HG03521 (cell line): ENCODE measurements at regions not wholly inside any gene's neighbourhood (a gene's known extent, or its start where the extent isn't known, plus 50 kb on each side); places are given as distances from the start of the nearest gene placed in this dataset.

Source experiments
- ATAC-seq: cut with Tn5 transposase; IDR thresholded peaks from one replicate; pipeline ENCODE4 v1.9.1; 2021; ENCODE audit warnings: mild to moderate bottlenecking, moderate library complexity; ENCODE audit not compliant: unreplicated experiment

DNA sequence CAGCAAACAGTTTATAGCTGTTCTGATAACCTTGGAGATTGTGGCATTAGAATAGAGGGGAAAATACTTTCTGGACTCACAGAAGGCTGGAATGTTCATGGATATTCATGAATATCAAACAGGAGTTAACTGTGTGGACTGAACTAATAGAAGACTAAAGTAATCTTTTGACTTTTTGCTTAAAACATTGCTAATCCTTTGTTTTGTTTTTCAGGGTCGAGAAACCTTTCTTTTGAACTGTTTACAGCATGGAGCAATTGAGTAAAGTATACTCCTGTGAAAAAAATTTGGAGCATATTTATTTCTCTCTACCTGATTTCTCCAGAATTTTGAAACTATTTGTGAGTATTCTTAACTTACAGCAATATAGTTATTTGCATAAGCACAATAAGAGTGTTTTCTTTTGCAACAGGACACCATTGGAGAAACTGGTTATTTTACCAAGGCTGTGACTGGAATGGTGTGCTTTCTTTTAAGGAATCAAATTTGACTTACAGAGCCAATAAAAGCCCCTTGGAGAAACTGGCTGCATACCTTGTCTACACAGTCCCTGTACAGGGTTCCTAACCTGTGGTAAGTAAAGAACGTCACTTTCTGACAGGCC is 821.6 kb downstream of the TBC1D22A start:
- ATAC-seq: no peak

DNA sequence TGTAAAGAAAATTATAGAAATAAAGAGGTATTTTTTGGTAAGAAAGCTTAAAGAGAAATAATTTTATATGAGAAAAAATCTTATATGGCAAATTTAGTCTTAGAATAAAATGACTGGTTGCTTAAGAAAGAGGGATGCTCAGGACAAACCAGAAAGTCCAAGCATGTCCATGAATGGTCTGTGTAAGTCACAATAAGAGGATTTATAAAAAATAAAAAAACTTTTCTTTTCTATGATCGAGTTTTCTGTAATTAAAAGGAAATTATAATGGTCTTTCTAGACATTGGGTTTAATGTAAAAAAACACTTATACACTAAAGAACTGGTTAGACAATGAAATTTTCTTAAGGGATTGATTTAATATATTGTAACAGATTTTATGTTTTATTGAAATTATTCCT is 819.6 kb downstream of the TBC1D22A start:
- ATAC-seq: no peak

- ATAC-seq: no peak
Measured at GRCh38 chr22:47580121-47580520, 817.7 kb downstream of the TBC1D22A start.

DNA sequence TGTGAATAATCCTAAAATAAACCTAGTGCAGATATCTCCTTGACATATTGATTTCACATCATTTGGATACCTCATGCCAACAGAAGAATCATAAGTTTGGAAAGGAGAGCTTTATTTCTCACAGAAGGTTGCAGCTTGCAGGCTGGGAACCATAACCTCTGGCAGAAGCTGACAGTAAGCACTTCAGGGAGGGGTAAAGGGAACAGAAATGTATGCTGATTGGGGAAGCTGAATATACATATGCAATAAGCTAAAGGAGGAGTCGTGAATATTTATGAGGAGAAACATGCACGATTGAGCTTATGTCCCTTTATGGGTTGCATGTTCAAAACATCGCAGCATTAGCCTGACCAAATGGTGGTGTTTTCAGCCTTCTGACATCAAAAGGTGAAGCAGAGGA is 814.5 kb downstream of the TBC1D22A start:
- no peak for ATAC-seq

DNA sequence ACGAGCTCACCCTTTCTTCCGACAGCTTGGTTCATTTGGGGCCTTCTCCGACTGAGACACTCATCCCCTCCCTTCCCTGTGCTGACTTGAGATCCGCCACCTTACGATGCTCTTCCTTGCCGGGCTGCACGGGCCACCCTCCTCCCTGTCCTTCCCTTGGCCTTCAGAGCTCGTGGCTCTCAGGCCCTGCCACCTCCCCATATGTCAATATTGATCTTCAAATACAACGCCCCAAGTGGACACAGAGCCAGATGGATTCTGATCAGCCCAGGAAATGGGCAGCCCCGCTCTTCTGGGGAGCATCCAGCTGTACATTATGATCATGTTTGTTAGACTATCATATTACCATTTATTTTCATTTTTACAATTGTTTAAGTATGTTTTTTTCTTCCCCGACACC is 812.8 kb downstream of the TBC1D22A start:
- ATAC-seq: no peak

DNA sequence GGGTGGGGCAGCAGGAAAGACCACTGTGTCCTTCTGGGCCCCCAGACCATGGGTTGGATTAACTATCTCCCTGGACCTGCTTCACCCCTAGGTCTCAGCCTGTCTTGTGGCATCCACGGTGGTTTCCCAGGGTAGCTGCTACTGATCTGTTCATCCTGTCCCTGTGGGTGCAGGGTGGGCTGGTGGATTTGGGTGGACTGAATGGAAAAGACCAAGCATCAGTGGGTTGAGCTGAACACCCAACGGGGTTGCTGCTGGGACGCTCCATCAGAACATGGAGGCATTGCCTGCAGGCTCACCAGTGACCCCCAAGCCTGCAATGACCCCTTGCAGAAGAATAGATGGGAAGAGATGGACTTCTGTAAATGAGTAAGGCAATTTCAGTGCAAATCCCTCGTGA is 812.1 kb downstream of the TBC1D22A start:
- no peak for ATAC-seq

GRCh38 chr22:47573141-47573540 is 810.7 kb downstream of the TBC1D22A start:
- ATAC-seq: no peak

- ATAC-seq: no peak
Measured at GRCh38 chr22:47572443-47572842, 810.0 kb downstream of the TBC1D22A start.

- no peak for ATAC-seq
Measured at GRCh38 chr22:47571616-47572015, 809.2 kb downstream of the TBC1D22A start.

DNA sequence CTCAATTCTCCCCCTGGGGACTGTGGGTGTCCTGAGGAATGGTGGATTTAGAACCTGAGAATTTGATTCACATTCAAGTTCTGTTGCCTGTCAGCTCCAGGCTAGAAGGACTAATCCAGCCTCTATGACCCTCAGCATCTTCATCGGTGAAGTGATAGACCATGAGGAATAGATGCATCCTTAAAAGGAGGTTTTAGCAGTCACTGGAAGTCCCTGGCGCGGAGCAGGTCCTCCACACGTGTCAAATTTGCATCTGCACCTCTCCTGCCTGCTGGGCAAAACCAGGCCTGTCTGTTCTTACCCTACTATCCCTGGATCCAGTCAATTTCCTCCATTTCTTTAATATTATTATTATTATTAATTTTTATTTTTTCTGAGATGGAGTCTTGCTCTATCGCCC is 808.4 kb downstream of the TBC1D22A start:
- ATAC-seq: no peak

DNA sequence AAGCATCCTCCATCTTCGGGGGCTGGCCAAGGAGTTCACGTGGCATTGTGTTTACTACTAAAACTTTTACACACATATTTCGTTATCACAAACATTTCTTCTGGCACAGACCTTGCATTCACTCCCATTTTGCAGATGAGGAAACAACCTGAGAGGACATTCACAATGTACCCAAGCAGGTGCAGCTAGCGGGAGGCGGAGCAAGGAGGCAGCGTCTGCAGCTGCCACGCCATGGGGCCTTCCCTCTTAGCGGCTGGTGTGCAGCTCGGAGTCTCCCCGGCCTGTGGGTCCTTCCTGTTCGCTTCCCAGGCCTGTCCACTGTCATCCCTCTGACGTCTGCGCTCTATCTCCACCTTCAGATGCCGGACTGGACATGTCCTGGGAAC is 807.8 kb downstream of the TBC1D22A start:
- ATAC-seq: no peak

- ATAC-seq: no peak
Measured at GRCh38 chr22:47569389-47570299, 807.2 kb downstream of the TBC1D22A start.

DNA sequence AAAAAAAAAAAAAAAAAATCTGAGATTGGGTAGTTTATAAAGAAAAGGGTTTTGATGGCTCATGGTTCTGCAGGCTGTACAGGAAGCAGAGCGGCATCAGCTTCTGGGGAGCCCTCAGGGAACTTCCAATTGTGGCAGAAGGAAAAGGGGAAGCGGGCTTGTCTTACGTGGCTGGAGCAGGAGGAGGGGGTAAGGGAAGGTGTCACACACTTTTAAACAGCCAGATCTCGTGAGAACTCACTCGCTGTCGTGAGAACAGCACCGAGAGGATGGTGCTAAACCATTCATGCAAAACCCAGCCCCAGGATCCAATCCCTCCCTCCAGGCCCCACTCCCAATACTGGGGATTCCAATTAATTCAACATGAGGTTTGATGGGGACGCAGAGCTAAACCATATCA is 806.2 kb downstream of the TBC1D22A start:
- ATAC-seq: no peak

DNA sequence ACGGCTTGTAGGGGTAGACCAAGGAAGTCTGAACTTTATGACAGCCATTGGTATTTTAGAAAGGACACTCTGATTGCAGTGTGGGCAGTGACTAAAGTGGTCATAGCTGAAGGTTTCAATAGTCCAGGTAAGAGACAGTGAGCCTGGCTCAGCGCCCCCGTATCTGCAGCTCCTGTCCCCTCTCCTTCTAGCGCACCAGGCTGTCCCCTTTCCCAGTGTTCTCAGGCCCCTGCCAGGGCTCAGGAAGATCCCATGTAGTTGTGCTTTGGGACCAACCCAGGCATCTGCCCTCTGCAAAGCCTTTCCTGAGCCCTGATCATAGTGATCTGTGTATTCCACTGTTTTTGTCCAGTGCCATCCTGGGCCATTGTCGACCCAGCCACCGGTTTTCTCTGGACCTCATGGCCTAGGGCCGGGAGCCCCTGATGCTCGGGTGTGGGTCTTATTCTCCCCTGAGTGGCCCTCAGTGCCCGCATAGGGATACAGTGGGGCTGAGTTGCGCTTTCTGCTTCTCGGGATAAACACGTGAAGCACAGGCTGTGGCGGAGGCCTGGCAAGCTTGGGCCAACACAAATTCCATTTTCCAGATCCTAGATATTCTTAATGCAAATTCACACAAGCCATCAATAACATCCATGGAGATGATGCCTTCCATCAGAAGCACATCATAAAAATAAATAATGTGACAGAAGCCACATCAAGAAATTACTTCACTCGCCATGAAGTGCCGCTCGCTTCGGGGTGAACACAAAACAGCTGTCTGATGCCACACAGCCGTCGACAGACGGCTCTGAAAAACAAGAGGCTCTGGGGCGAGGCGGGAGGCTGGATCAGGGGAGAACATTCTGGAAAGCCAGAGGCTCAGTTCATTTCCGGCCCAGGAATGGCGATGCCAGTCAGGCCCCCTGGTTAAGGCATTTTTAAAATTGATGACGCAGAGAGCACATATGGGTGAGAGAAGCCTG is 805.0 kb downstream of the TBC1D22A start:
- no peak for ATAC-seq

DNA sequence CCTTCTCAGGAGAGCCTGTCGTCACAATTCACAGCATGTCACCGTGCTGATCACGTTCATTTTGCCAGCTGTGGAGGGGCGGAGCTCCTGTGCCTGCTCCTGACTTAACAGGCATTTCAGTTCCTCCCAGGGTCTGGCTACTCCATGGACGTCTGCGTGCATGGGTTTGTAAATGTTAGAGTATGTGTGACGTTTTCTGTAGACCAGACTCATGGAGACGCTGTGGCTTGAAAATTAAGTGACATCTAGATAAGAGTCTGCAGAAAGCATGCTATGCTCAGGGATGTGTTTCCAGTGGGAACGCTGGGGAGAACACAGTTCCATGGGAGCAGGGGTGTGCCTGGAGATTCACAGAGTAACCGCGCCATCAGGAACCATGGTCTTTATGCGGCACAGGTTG is 804.0 kb downstream of the TBC1D22A start:
- no peak for ATAC-seq

DNA sequence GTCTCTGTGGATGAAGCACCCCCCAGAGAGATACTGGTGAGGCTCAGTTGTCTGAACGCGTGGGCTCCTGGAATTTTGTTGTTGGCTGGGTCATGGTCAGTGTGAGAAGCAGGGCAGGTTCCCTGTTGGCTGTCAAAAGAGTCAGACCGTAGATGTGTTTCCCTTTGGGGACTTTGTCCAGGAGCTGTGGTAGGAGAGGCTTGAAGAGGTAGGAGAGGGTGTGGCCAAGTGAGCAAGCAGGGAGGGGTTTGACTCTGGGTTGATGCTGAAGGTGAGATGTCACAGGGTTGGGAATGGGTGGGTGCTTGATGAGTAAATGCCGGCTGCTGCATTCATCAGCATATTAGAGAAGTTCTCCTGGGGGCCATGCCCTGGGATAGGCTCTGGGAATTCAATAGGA is 803.2 kb downstream of the TBC1D22A start:
- no peak for ATAC-seq

GRCh38 chr22:47564651-47565434 is 802.4 kb downstream of the TBC1D22A start:
- ATAC-seq: no peak

GRCh38 chr22:47564158-47564450 is 801.7 kb downstream of the TBC1D22A start:
- no peak for ATAC-seq

DNA sequence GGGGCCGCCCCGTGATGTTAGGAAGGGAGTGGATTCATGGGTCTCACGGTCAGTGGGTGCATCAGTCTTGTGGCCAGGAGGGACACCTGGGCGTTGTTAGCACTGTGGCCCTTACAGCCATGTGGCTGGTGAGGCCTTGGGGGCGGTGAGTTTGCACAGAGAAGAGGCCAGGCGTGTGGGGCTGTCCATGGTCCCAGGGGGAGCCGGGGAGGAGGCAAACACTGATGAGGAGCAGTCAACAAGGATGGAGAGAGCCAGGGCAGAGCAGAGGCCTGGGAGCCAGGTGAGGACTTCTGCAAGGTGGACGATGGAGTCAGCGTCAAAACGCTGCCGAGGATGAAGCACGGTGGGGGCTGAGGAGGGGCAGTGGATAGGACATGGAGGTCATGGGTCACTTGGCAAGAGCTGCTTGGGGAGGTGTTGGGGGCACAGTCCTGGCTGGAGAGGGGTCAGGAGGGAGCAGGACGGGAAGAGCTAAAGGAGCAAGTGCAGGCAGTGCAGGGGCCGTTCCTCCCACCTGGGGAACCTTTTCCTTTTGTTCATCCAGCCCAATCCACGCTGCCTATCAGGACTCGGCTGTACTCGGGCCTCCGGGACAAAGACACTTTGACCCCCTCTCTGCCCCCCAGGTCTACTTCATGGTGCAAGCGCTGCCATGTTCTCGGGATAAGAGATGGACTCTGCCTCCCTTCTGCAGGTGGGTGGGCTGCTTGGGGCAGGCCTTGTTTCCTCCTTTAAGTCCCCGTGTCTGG is 801.1 kb downstream of the TBC1D22A start:
- ATAC-seq: no peak

GRCh38 chr22:47561766-47562165 is 799.3 kb downstream of the TBC1D22A start:
- ATAC-seq: no peak
